ENCODE measurements at regions not wholly inside any gene's neighbourhood (a gene's known extent, or its start where the extent isn't known, plus 50 kb on each side); places are given as distances from the start of the nearest gene placed in this dataset.
A peak's percentile ranks its signal among the peaks of the same experiment; 100 is the strongest.

GRCh38 chr15:69578252-69578651 lies 125.6 kb downstream of the RPLP1 start:
- TF ChIP-seq CTCF (conservative IDR thresholded peaks at IDR 0.05; ENCODE audit: low read length) = no peak
- TF ChIP-seq EZH2phosphoT487 (IDR thresholded peaks at IDR 0.05; ENCODE audit: borderline replicate concordance) = no peak
- Histone ChIP-seq H3K9me3 (ENCODE audit: insufficient read depth, low read depth, low read length) (no peaks in the 10 kb centered on the region), H3K36me3 (ENCODE audit: insufficient read depth, low read length) (no peaks in the 10 kb centered on the region), H2AFZ (ENCODE audit: low read length) (no peak overlapping the region), H3K4me3 (ENCODE audit: low read length, poor library complexity, severe bottlenecking) (no peak overlapping the region), H3K9ac (ENCODE audit: low read depth, low read length, poor library complexity, severe bottlenecking) (no peak overlapping the region), H3K4me2 (ENCODE audit: low read depth, low read length, poor library complexity, severe bottlenecking) (no peak overlapping the region), H3K27me3 (ENCODE audit: insufficient read depth, low read length, poor library complexity, severe bottlenecking) (no peaks in the 10 kb centered on the region), H3K9me2 (replicated peaks; ENCODE audit: low read depth, low read length) (no peaks in the 10 kb centered on the region), H3K4me1 (ENCODE audit: insufficient read depth, low read length, poor library complexity, severe bottlenecking) (peaks cover 53% of the 10 kb centered on the region), H3F3A (ENCODE audit: low read depth) (no peaks in the 10 kb centered on the region), H3K79me2 (ENCODE audit: insufficient read depth, low read length) (no peaks in the 10 kb centered on the region), H4K20me1 (ENCODE audit: insufficient read depth, low read length, poor library complexity, severe bottlenecking) (no peaks in the 10 kb centered on the region)

DNA sequence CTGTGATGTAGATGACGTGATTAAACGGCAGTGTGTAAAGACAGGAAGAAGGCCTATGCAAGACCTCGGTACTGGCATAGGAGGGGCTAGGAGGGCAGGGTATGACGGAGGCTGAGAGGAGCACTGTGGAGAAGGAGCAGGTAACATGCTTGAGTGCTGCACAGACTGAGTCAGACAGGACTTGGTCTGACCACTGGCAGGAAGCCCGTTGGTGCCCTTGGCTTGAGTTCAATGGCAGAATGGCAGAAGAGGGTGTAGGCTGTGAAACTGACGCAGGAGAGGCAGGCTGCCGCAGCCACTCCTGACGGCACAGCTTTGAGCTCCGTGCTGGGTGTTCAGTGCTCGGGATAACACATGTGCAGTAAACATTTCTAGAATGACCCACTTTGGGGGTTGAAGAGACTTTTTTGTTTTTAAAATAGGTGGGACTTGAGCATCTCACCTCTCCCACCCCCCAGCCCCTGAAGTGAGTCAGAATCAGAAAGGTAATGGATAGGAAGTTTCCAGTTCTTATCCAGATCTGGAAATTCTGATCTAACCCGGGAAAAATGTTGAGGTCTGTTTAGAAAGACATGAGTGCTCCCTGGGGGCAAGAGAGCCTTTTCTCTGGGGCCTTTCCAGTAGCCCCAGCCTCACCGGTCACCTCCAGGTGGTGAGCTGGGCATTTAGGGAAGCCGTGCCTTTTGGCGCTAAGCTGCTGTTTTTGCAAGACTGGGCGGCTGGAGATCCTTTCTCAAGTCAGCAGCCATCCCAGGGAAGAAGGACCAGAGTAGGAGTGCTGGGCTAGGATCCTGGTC lies 126.4 kb downstream of the RPLP1 start:
- no peaks in the 10 kb centered on the region for H3K9me2 ChIP-seq (replicated peaks; ENCODE audit: low read depth, low read length)
- no peaks in the 10 kb centered on the region for H3K9me3 ChIP-seq (ENCODE audit: insufficient read depth, low read depth, low read length)
- H3K4me1 ChIP-seq (ENCODE audit: insufficient read depth, low read length, poor library complexity, severe bottlenecking) = peaks cover 60% of the 10 kb centered on the region
- H3K4me3 ChIP-seq (ENCODE audit: low read length, poor library complexity, severe bottlenecking) = no peak overlapping the region
- H3K9ac ChIP-seq (ENCODE audit: low read depth, low read length, poor library complexity, severe bottlenecking) = peak overlapping the region; percentile 12
- no peaks in the 10 kb centered on the region for H3K36me3 ChIP-seq (ENCODE audit: insufficient read depth, low read length)
- H4K20me1 ChIP-seq (ENCODE audit: insufficient read depth, low read length, poor library complexity, severe bottlenecking) = no peaks in the 10 kb centered on the region
- no peaks in the 10 kb centered on the region for H3K27me3 ChIP-seq (ENCODE audit: insufficient read depth, low read length, poor library complexity, severe bottlenecking)
- H2AFZ ChIP-seq (ENCODE audit: low read length) = no peak overlapping the region
- H3F3A ChIP-seq (ENCODE audit: low read depth) = no peaks in the 10 kb centered on the region
- peak overlapping the region; percentile 10 for H3K4me2 ChIP-seq (ENCODE audit: low read depth, low read length, poor library complexity, severe bottlenecking)
- H3K79me2 ChIP-seq (ENCODE audit: insufficient read depth, low read length) = no peaks in the 10 kb centered on the region
- TF ChIP-seq EZH2phosphoT487 (IDR thresholded peaks at IDR 0.05; ENCODE audit: borderline replicate concordance) (no peak), CTCF (conservative IDR thresholded peaks at IDR 0.05; ENCODE audit: low read length) (no peak)

GRCh38 chr15:69579950-69580618 lies 127.5 kb downstream of the RPLP1 start:
- H2AFZ ChIP-seq (ENCODE audit: low read length) = no peak overlapping the region
- no peaks in the 10 kb centered on the region for H3K9me3 ChIP-seq (ENCODE audit: insufficient read depth, low read depth, low read length)
- H3K9me2 ChIP-seq (replicated peaks; ENCODE audit: low read depth, low read length) = no peaks in the 10 kb centered on the region
- no peak overlapping the region for H3K4me2 ChIP-seq (ENCODE audit: low read depth, low read length, poor library complexity, severe bottlenecking)
- peaks cover 65% of the 10 kb centered on the region for H3K4me1 ChIP-seq (ENCODE audit: insufficient read depth, low read length, poor library complexity, severe bottlenecking)
- TF ChIP-seq CTCF (conservative IDR thresholded peaks at IDR 0.05; ENCODE audit: low read length) (no peak), EZH2phosphoT487 (IDR thresholded peaks at IDR 0.05; ENCODE audit: borderline replicate concordance) (no peak)
- no peaks in the 10 kb centered on the region for H3K27me3 ChIP-seq (ENCODE audit: insufficient read depth, low read length, poor library complexity, severe bottlenecking)
- no peak overlapping the region for H3K9ac ChIP-seq (ENCODE audit: low read depth, low read length, poor library complexity, severe bottlenecking)
- H3K79me2 ChIP-seq (ENCODE audit: insufficient read depth, low read length) = no peaks in the 10 kb centered on the region
- no peaks in the 10 kb centered on the region for H3F3A ChIP-seq (ENCODE audit: low read depth)
- no peak overlapping the region for H3K4me3 ChIP-seq (ENCODE audit: low read length, poor library complexity, severe bottlenecking)
- H3K36me3 ChIP-seq (ENCODE audit: insufficient read depth, low read length) = no peaks in the 10 kb centered on the region
- no peaks in the 10 kb centered on the region for H4K20me1 ChIP-seq (ENCODE audit: insufficient read depth, low read length, poor library complexity, severe bottlenecking)

Data from Loucy (cell line).